A673 (cell line): ENCODE measurements at regions not wholly inside any gene's neighbourhood (a gene's known extent, or its start where the extent isn't known, plus 50 kb on each side); places are given as distances from the start of the nearest gene placed in this dataset.

Experiments used
- CTCF ChIP-seq: fragments of 300-800, 200-600 bp; sonication (generic); conservative IDR thresholded peaks from 2 replicates; pipeline ENCODE4 v1.5.1; 2017; ENCODE audit warnings: low read depth, mild to moderate bottlenecking, antibody characterized with exemption, low read length, moderate library complexity, mixed read lengths
- EZH2 ChIP-seq: fragments of 200-600 bp; sonication (generic); IDR thresholded peaks from 2 replicates; pipeline ENCODE4 v1.6.1; 2017; ENCODE audit warnings: borderline replicate concordance, low read depth, mild to moderate bottlenecking, mixed read lengths, antibody characterized with exemption, low read length; ENCODE audit not compliant: poor library complexity, severe bottlenecking

GRCh38 chr16:73390491-73390890 is 342.6 kb upstream of the ZFHX3 start:
- TF ChIP-seq CTCF (no peak), EZH2 (no peak)
